AG09309 (cell line): ENCODE measurements at regions not wholly inside any gene's neighbourhood (a gene's known extent, or its start where the extent isn't known, plus 50 kb on each side); places are given as distances from the start of the nearest gene placed in this dataset.

ENCODE experiments used
- DNase-seq: peaks from one replicate; pipeline ENCODE4 v3.0.0-alpha.2; 2010; ENCODE audit warnings: low read depth
- H3K4me3 ChIP-seq: 2 replicates; pipeline ENCODE4 v1.5.1; 2011; ENCODE audit warnings: mild to moderate bottlenecking, low read depth, low read length, moderate library complexity; ENCODE audit not compliant: control insufficient read depth
- CTCF ChIP-seq: IDR thresholded peaks from 2 replicates; pipeline ENCODE4 v1.5.1; 2011; ENCODE audit warnings: mild to moderate bottlenecking, low read depth, low read length, inconsistent platforms; ENCODE audit not compliant: insufficient read depth, control insufficient read depth; ENCODE audit errors: missing control alignments

- H3K4me3 ChIP-seq: no peak overlapping the region
- no peak for DNase-seq
- no peak for TF ChIP-seq CTCF
These were observed 541.5 kb downstream of the AMY1C start for GRCh38 chr1:104291156-104291555.

- DNase-seq: no peak
- H3K4me3 ChIP-seq: no peak overlapping the region
- TF ChIP-seq CTCF: no peak
These were observed 544.6 kb downstream of the AMY1C start for GRCh38 chr1:104294259-104294658.

- no peak for TF ChIP-seq CTCF
- DNase-seq: no peak
- H3K4me3 ChIP-seq: no peak overlapping the region
These were observed 545.8 kb downstream of the AMY1C start for GRCh38 chr1:104295511-104295910.

- DNase-seq: no peak
- TF ChIP-seq CTCF: no peak
- H3K4me3 ChIP-seq: no peak overlapping the region
These were observed 560.0 kb downstream of the AMY1C start for GRCh38 chr1:104309673-104310072.

GRCh38 chr1:104315823-104316222, 566.1 kb downstream of the AMY1C start:
- no peak for TF ChIP-seq CTCF
- no peak for DNase-seq
- no peak overlapping the region for H3K4me3 ChIP-seq

GRCh38 chr1:104322131-104322530, 572.4 kb downstream of the AMY1C start:
- no peak for DNase-seq
- no peak overlapping the region for H3K4me3 ChIP-seq
- no peak for TF ChIP-seq CTCF

GRCh38 chr1:104329278-104329677, 579.6 kb downstream of the AMY1C start:
- TF ChIP-seq CTCF: no peak
- no peak overlapping the region for H3K4me3 ChIP-seq
- DNase-seq: no peak
